HCT116 (cell line): ENCODE measurements at regions not wholly inside any gene's neighbourhood (a gene's known extent, or its start where the extent isn't known, plus 50 kb on each side); places are given as distances from the start of the nearest gene placed in this dataset.

ENCODE experiments used
- ATAC-seq: fragments of 200-7000 bp; cut with Tn5 transposase; 2 replicates; pipeline ENCODE4 v1.9.1; 2020; ENCODE audit warnings: mild to moderate bottlenecking, moderate library complexity
- BruUV-seq: library from RNA; stranded (reverse); fragments of 400-500 nt; replicated peaks from 2 replicates; lab custom pipeline; 2021; lab: Mats Ljungman, UMichigan
- CTCF ChIA-PET: fragments of 300-600 bp; sonication (Branson Sonifier 250); formaldehyde crosslinking; loops from one replicate; lab custom pipeline; 2021; ENCODE audit warnings: antibody characterized with exemption; lab: Charles Lee
- POLR2A ChIA-PET: fragments of 300-600, 350-600 bp; sonication (Branson Sonifier 250); formaldehyde crosslinking; loops from one replicate; lab custom pipeline; 2021; ENCODE audit warnings: antibody characterized with exemption; lab: Charles Lee
- RAD21 ChIA-PET, 2 experiments: fragments of 300-600 bp; sonication (Branson Sonifier 250); formaldehyde crosslinking; loops; one replicate each; lab custom pipeline; 2023; ENCODE audit warnings: low total read pairs in 2 of 2; ENCODE audit not compliant: uncharacterized antibody in 2 of 2, unreplicated experiment in 2 of 2, low non-redundant PET in 1 of 2; lab: Charles Lee
- DNase-seq: peaks from one replicate; pipeline ENCODE4 v3.0.0-alpha.2; 2010; ENCODE audit warnings: low read depth, low spot score
- H2AFZ ChIP-seq: fragments of 200-600 bp; shearing (Covaris generic), sonication (generic); 2 replicates; pipeline ENCODE4 v1.6.1; 2017; ENCODE audit warnings: low read depth, mixed run types, mixed read lengths, antibody characterized with exemption, low read length; ENCODE audit not compliant: poor library complexity, severe bottlenecking
- H3K27ac ChIP-seq: 2 replicates; pipeline ENCODE4 v1.5.1; 2012; ENCODE audit warnings: low read depth, low read length
- H3K27me3 ChIP-seq: fragments of 200-600 bp; sonication (generic); 2 replicates; pipeline ENCODE4 v1.6.1; 2016; ENCODE audit warnings: mixed run types, low read length, mixed read lengths; ENCODE audit not compliant: insufficient read depth
- H3K36me3 ChIP-seq, 2 experiments: fragments of 200-500 bp in 1 of 2; fragments of 200-600 bp in 1 of 2; sonication (Bioruptor generic) in 1 of 2; sonication (generic) in 1 of 2; 2 replicates each; pipeline versions ENCODE4 v1.5.1 to v1.6.1; 2014 to 2016; ENCODE audit warnings: low read length in 2 of 2, inconsistent platforms in 1 of 2, mixed read lengths in 1 of 2, mixed run types in 1 of 2; ENCODE audit not compliant: insufficient read depth in 2 of 2, control insufficient read depth in 1 of 2
- H3K4me1 ChIP-seq, 2 experiments: fragments of 200-600 bp in 1 of 2; sonication (generic) in 1 of 2; 2 replicates each; pipeline versions ENCODE4 v1.5.1 to v1.6.1; 2012 to 2017; ENCODE audit warnings: low read length in 2 of 2, inconsistent platforms in 1 of 2, mild to moderate bottlenecking in 1 of 2, mixed read lengths in 1 of 2, mixed run types in 1 of 2, moderate library complexity in 1 of 2; ENCODE audit not compliant: insufficient read depth in 2 of 2, control insufficient read depth in 1 of 2
- H3K4me2 ChIP-seq: fragments of 200-600 bp; sonication (generic); 2 replicates; pipeline ENCODE4 v1.6.1; 2017; ENCODE audit warnings: mixed run types, low read length, mixed read lengths
- H3K4me3 ChIP-seq, 2 experiments: fragments of 200-600 bp in 1 of 2; sonication (generic) in 1 of 2; replicated peaks in 1 of 2; 2 replicates each; pipeline ENCODE4 v1.5.1; 2011 to 2016; ENCODE audit warnings: low read length in 2 of 2, control low read depth in 1 of 2, low read depth in 1 of 2, mild to moderate bottlenecking in 1 of 2, mixed read lengths in 1 of 2, mixed run types in 1 of 2
- H3K79me2 ChIP-seq: fragments of 200-600 bp; sonication (generic); 2 replicates; pipeline ENCODE4 v1.6.1; 2017; ENCODE audit warnings: mild to moderate bottlenecking, mixed run types, low read length, moderate library complexity, mixed read lengths; ENCODE audit not compliant: insufficient read depth
- H3K9ac ChIP-seq: fragments of 200-600 bp; sonication (generic); 2 replicates; pipeline ENCODE4 v1.6.1; 2016; ENCODE audit warnings: low read length, mixed read lengths
- H3K9me2 ChIP-seq: fragments of 200-600 bp; sonication (generic), shearing (Covaris generic); 2 replicates; pipeline ENCODE4 v1.6.1; 2017; ENCODE audit warnings: mixed run types, mild to moderate bottlenecking, moderate library complexity; ENCODE audit not compliant: insufficient read depth
- H3K9me3 ChIP-seq, 2 experiments: fragments of 200-500 bp in 1 of 2; fragments of 200-600 bp in 1 of 2; sonication (Bioruptor generic) in 1 of 2; sonication (generic) in 1 of 2; 2 replicates each; pipeline ENCODE4 v1.6.1; 2014 to 2017; ENCODE audit warnings: low read length in 2 of 2, mixed read lengths in 2 of 2, inconsistent platforms in 1 of 2, low read depth in 1 of 2, mild to moderate bottlenecking in 1 of 2, mixed run types in 1 of 2, moderate library complexity in 1 of 2; ENCODE audit not compliant: control insufficient read depth in 1 of 2, insufficient read depth in 1 of 2
- H4K20me1 ChIP-seq: fragments of 200-600 bp; sonication (generic), shearing (Covaris generic); 2 replicates; pipeline ENCODE4 v1.6.1; 2017; ENCODE audit warnings: mixed run types, mild to moderate bottlenecking, moderate library complexity; ENCODE audit not compliant: insufficient read depth
- RAD21 ChIP-seq: IDR thresholded peaks from 2 replicates; pipeline ENCODE4 v1.6.1; 2012; ENCODE audit warnings: low read depth, mild to moderate bottlenecking
- REST ChIP-seq: IDR thresholded peaks from 2 replicates; pipeline ENCODE4 v1.6.1; 2012; ENCODE audit warnings: low read depth
- SIN3A ChIP-seq: IDR thresholded peaks from 2 replicates; pipeline ENCODE4 v1.6.1; 2012; ENCODE audit warnings: low read depth
- YY1 ChIP-seq: IDR thresholded peaks from 2 replicates; pipeline ENCODE4 v1.6.1; 2011; ENCODE audit warnings: low read length, low read depth, moderate library complexity, mild to moderate bottlenecking; ENCODE audit not compliant: insufficient replicate concordance; ENCODE audit errors: extremely low read depth
- ZFX ChIP-seq: fragments of 450-650 bp; IDR thresholded peaks from 2 replicates; pipeline ENCODE4 v1.6.1; 2017
- intact Hi-C: fragments of 100-400 bp; cut with micrococcal nuclease; formaldehyde crosslinking; loops from 2 replicates; pipeline ENCODE4 v1.10.0; 2022

DNA sequence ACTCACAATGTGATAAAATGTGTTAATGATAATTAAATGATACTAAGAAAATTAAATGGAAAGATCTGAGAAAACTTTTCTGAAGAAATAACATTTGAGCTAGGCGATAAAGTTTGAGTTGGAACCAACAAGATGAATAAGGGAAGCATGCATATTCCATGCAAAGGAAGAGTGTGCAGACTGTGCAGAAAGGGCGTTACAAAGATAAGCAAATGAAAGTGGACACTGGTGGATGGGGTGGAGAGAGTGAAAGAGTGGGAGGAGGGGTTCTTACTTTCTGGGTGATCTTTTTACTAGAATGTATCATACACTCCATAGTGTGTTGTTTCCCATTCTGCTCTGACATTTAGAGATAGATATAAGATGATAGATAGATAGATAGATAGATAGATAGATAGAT lies 138.7 kb downstream of the HTR1A start:
- Histone ChIP-seq H3K27me3 (no peaks in the 10 kb centered on the region), H3K9me2 (no peaks in the 10 kb centered on the region), H3K9ac (no peak overlapping the region), H3K27ac (no peak overlapping the region), H3K4me2 (no peak overlapping the region), H3K9me3 (peaks cover 5 to 18% of the 10 kb centered on the region in 2 experiments; a peak in 2 of 4 replicates), H3K36me3 (no peaks in the 10 kb centered on the region), H2AFZ (no peak overlapping the region), H3K4me3 (no peak overlapping the region), H4K20me1 (no peaks in the 10 kb centered on the region), H3K4me1 (no peaks in the 10 kb centered on the region), H3K79me2 (no peaks in the 10 kb centered on the region)
- no TSS peak for BruUV-seq
- DNase-seq: no peak
- no peak for TF ChIP-seq YY1
- ChIA-PET CTCF (no interaction called here), RAD21 (no interaction called here), POLR2A (no interaction called here)
- ATAC-seq: no peak
- intact Hi-C loops: no loop called here

GRCh38 chr5:63822614-63823013 lies 139.6 kb downstream of the HTR1A start:
- ChIA-PET RAD21 (no interaction called here), CTCF (no interaction called here), POLR2A (no interaction called here)
- intact Hi-C loops: no loop called here
- Histone ChIP-seq H4K20me1 (no peaks in the 10 kb centered on the region), H3K27ac (no peak overlapping the region), H3K4me3 (no peak overlapping the region), H3K4me2 (no peak overlapping the region), H3K4me1 (no peaks in the 10 kb centered on the region), H3K9me3 (peaks cover 5 to 25% of the 10 kb centered on the region in 2 experiments; a peak in 2 of 4 replicates), H3K36me3 (no peaks in the 10 kb centered on the region), H3K9me2 (no peaks in the 10 kb centered on the region), H3K9ac (no peak overlapping the region), H3K27me3 (no peaks in the 10 kb centered on the region), H2AFZ (no peak overlapping the region), H3K79me2 (no peaks in the 10 kb centered on the region)
- no TSS peak for BruUV-seq
- TF ChIP-seq SIN3A (no peak), RAD21 (no peak), REST (no peak), ZFX (no peak)
- ATAC-seq: no peak
- DNase-seq: no peak
